B cell (primary cell): ENCODE measurements at regions not wholly inside any gene's neighbourhood (a gene's known extent, or its start where the extent isn't known, plus 50 kb on each side); places are given as distances from the start of the nearest gene placed in this dataset.

Source experiments
- ATAC-seq: fragments of 200-7000 bp; cut with Tn5 transposase; one replicate; pipeline ENCODE4 v1.10.0; 2021; ENCODE audit warnings: low read depth, mild to moderate bottlenecking, moderate number of reproducible peaks, moderate library complexity
- CTCF ChIA-PET: fragments of 350-600 bp; sonication (Branson Sonifier 250); formaldehyde crosslinking; loops from one replicate; lab custom pipeline; 2021; ENCODE audit warnings: antibody characterized with exemption, inconsistent platforms; lab: Charles Lee
- POLR2A ChIA-PET: fragments of 350-600 bp; sonication (Branson Sonifier 250); formaldehyde crosslinking; loops from one replicate; lab custom pipeline; 2021; ENCODE audit warnings: antibody characterized with exemption; lab: Charles Lee
- DNase-seq: peaks from one replicate; pipeline ENCODE4 v3.0.0; 2013
- H2AFZ ChIP-seq: 2 replicates; pipeline ENCODE4 v1.6.1; 2012; ENCODE audit warnings: mild to moderate bottlenecking, low read depth, low read length; ENCODE audit not compliant: insufficient read depth, poor library complexity, severe bottlenecking
- H3K27ac ChIP-seq, 2 donors: 1 replicate in 1 of 2; 2 replicates in 1 of 2; pipeline ENCODE4 v1.5.1; 2012 to 2013; ENCODE audit warnings: low read length in 2 of 2, mild to moderate bottlenecking in 2 of 2, moderate library complexity in 1 of 2
- H3K27me3 ChIP-seq, 4 experiments: fragments of 200-600 bp in 1 of 4; sonication (generic) in 1 of 4; replicated peaks in 1 of 4; 1 replicate in 2 of 4; 2 replicates in 2 of 4; pipeline versions ENCODE4 v1.6.1 to v1.7.0; 2013 to 2016; ENCODE audit warnings: low read length in 3 of 4, mild to moderate bottlenecking in 2 of 4, mixed read lengths in 1 of 4, moderate library complexity in 1 of 4; ENCODE audit not compliant: insufficient read depth in 4 of 4, control insufficient read depth in 3 of 4; ENCODE audit errors: control extremely low read depth in 1 of 4
- H3K36me3 ChIP-seq, 2 experiments: replicated peaks in 1 of 2; 1 replicate in 1 of 2; 2 replicates in 1 of 2; pipeline versions ENCODE4 v1.6.1 to v1.7.1; 2013; ENCODE audit warnings: low read length in 1 of 2; ENCODE audit not compliant: insufficient read depth in 2 of 2, control insufficient read depth in 1 of 2; ENCODE audit errors: control extremely low read depth in 1 of 2, extremely low read depth in 1 of 2
- H3K4me1 ChIP-seq, 2 donors: fragments of 200-600 bp in 1 of 2; sonication (generic) in 1 of 2; 1 replicate in 1 of 2; 2 replicates in 1 of 2; pipeline versions ENCODE4 v1.5.1 to v1.6.1; 2013 to 2017; ENCODE audit warnings: low read length in 2 of 2; ENCODE audit not compliant: control insufficient read depth in 2 of 2, insufficient read depth in 2 of 2
- H3K4me2 ChIP-seq: replicated peaks from 2 replicates; pipeline ENCODE3; 2012; ENCODE audit warnings: mild to moderate bottlenecking, low read depth, low read length; ENCODE audit not compliant: poor library complexity, severe bottlenecking
- H3K4me3 ChIP-seq, 5 experiments: fragments of 200-600 bp in 1 of 5; sonication (generic) in 1 of 5; 1 replicate in 3 of 5; 2 replicates in 2 of 5; pipeline versions ENCODE4 v1.5.1 to v1.7.0; 2011 to 2016; ENCODE audit warnings: low read length in 4 of 5, mild to moderate bottlenecking in 4 of 5, low read depth in 2 of 5, control low read depth in 1 of 5, moderate library complexity in 1 of 5; ENCODE audit not compliant: insufficient read depth in 1 of 5; ENCODE audit errors: control extremely low read depth in 1 of 5, extremely low read depth in 1 of 5
- H3K79me2 ChIP-seq: fragments of 200-600 bp; sonication (generic); one replicate; pipeline ENCODE4 v1.6.0; 2016; ENCODE audit warnings: low read length; ENCODE audit not compliant: control insufficient read depth, insufficient read depth
- H3K9ac ChIP-seq: fragments of 200-600 bp; sonication (generic); 2 replicates; pipeline ENCODE4 v1.6.1; 2017; ENCODE audit warnings: mild to moderate bottlenecking, low read length, moderate library complexity
- H3K9me3 ChIP-seq, 3 donors: one replicate each; pipeline versions ENCODE4 v1.6.1 to v1.7.1; 2013; ENCODE audit warnings: low read length in 2 of 3; ENCODE audit not compliant: control insufficient read depth in 2 of 3, insufficient read depth in 1 of 3; ENCODE audit errors: control extremely low read depth in 1 of 3
- H4K20me1 ChIP-seq: 2 replicates; pipeline ENCODE4 v1.6.0; 2012; ENCODE audit warnings: mild to moderate bottlenecking, low read length; ENCODE audit not compliant: insufficient read depth, control insufficient read depth, poor library complexity, severe bottlenecking
- H3K27ac Mint-ChIP-seq: one replicate; pipeline ENCODE4 v1.8.0; 2021; ENCODE audit warnings: mixed read lengths
- H3K27me3 Mint-ChIP-seq: one replicate; pipeline ENCODE4 v1.8.0; 2021; ENCODE audit warnings: mixed read lengths
- H3K4me1 Mint-ChIP-seq: one replicate; pipeline ENCODE4 v1.8.0; 2021; ENCODE audit warnings: mixed read lengths
- H3K4me3 Mint-ChIP-seq: one replicate; pipeline ENCODE4 v1.8.0; 2021; ENCODE audit warnings: mixed read lengths
- H3K9me3 Mint-ChIP-seq: one replicate; pipeline ENCODE4 v1.8.0; 2022; ENCODE audit warnings: mixed read lengths; ENCODE audit not compliant: insufficient read depth
- EZH2 ChIP-seq: IDR thresholded peaks from 2 replicates; pipeline ENCODE4 v1.6.1; 2012; ENCODE audit warnings: borderline replicate concordance, low read depth, mild to moderate bottlenecking, moderate library complexity, low read length; ENCODE audit not compliant: insufficient read depth, poor library complexity, severe bottlenecking
- WGBS: methylation state at CpG from one replicate; pipeline ENCODE4 v1.1.5; 2013; ENCODE audit warnings: missing lambda C conversion rate; ENCODE audit not compliant: insufficient coverage; 5-methylcytosine and 5-hydroxymethylcytosine counted together
- intact Hi-C: fragments of 100-400 bp; cut with micrococcal nuclease; formaldehyde crosslinking; loops from one replicate; pipeline ENCODE4 v1.10.0; 2022
- TF ChIP-seq, protein P1 (sequence below): fragments of 200-600 bp; IDR thresholded peaks from one replicate; pipeline ENCODE4 v1.8.0; 2022; ENCODE audit warnings: antibody characterized with exemption, mild to moderate bottlenecking

DNA sequence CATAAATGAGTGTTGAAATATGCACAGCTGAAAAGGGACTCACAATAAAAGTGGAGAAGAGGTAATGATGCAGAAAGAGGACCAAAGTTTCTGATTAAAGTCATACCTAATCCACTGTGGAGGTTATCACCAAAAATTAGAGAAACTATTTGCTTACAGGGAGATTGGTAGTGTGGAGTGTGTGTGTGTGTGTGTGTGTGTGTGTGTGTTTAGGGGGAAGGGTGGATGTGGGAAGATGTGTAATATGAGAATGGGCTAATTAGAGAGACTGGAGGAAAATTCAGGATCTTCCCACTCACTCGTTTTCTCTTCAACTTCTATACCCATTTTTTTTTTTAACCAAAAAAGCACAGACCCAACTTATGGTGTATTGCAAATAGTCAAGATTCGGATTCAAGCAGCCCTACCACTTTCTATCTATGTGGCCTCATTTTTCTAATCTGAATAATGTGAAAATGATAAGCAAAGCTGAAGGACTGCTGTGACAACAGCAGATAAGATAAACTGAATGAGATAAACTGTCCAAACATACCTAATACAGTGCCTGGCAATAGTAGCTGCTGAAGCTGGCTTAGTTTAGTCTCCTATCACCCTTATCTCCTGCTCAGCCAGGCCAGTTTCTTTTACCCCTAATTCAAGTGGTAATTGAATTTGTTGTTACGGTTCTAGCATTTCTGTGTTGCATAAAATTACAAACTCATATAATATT, 501.1 kb downstream of the KDM4C start:
- Histone ChIP-seq H3K27ac (no peak overlapping the region), H3K4me2 (no peak overlapping the region), H3K9me3 (no peaks in the 10 kb centered on the region), H3K4me3 (no peak overlapping the region), H3K79me2 (no peaks in the 10 kb centered on the region), H3K27me3 (no peaks in the 10 kb centered on the region), H2AFZ (no peak overlapping the region), H3K36me3 (no peaks in the 10 kb centered on the region), H4K20me1 (no peaks in the 10 kb centered on the region), H3K4me1 (no peaks in the 10 kb centered on the region), H3K9ac (no peak overlapping the region)
- H3K9me3 Mint-ChIP-seq = no peaks in the 10 kb centered on the region
- ChIA-PET CTCF (no interaction called here), POLR2A (no interaction called here)
- no peak for ATAC-seq
- DNase-seq = no peak
- TF ChIP-seq, protein P1, sequence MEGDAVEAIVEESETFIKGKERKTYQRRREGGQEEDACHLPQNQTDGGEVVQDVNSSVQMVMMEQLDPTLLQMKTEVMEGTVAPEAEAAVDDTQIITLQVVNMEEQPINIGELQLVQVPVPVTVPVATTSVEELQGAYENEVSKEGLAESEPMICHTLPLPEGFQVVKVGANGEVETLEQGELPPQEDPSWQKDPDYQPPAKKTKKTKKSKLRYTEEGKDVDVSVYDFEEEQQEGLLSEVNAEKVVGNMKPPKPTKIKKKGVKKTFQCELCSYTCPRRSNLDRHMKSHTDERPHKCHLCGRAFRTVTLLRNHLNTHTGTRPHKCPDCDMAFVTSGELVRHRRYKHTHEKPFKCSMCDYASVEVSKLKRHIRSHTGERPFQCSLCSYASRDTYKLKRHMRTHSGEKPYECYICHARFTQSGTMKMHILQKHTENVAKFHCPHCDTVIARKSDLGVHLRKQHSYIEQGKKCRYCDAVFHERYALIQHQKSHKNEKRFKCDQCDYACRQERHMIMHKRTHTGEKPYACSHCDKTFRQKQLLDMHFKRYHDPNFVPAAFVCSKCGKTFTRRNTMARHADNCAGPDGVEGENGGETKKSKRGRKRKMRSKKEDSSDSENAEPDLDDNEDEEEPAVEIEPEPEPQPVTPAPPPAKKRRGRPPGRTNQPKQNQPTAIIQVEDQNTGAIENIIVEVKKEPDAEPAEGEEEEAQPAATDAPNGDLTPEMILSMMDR = no peak
- no peak for TF ChIP-seq EZH2
- no peak overlapping the region for H3K4me3 Mint-ChIP-seq
- H3K27me3 Mint-ChIP-seq = peaks cover 29% of the 10 kb centered on the region
- no peaks in the 10 kb centered on the region for H3K4me1 Mint-ChIP-seq
- no peak overlapping the region for H3K27ac Mint-ChIP-seq
- intact Hi-C loops = no loop called here
- WGBS = no CpG with 5 or more reads among the region's 3 CpGs

DNA sequence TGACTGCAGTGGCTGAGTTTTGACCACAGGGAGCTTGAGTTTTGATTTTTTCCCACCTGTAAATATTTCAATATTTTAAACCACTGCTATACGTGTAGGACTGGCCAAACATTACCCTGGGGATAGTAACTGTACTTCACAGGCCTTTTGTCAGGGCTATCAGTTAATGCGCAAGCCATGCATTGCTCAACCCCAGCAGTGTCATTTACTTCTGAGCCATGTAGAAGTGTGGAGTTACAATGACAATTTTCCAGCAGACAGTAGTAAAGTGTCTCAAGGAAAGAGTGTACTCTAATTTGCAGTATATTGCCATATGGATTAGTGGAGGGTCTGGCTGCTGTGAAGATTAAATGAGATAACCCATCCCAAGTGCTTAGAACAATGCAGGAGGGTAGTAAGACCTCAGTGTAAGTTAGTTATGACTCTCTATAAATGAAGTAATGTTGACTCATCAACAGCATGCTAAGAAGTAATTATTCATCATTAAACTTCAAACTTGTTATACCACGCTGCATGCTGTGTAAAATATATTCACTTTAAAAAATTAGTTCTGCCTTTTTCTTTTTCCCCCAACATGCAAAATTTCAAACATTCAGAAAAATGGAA, 489.2 kb downstream of the KDM4C start:
- Histone ChIP-seq H3K9ac (no peak overlapping the region), H3K36me3 (no peaks in the 10 kb centered on the region), H4K20me1 (no peaks in the 10 kb centered on the region), H2AFZ (no peak overlapping the region), H3K4me2 (no peak overlapping the region), H3K27me3 (no peaks in the 10 kb centered on the region), H3K4me1 (no peaks in the 10 kb centered on the region), H3K4me3 (no peak overlapping the region), H3K27ac (no peak overlapping the region), H3K79me2 (no peaks in the 10 kb centered on the region), H3K9me3 (no peaks in the 10 kb centered on the region)
- H3K27me3 Mint-ChIP-seq = peaks cover 7% of the 10 kb centered on the region
- TF ChIP-seq EZH2 = no peak
- TF ChIP-seq, protein P1 = no peak
- no peak overlapping the region for H3K4me3 Mint-ChIP-seq
- H3K27ac Mint-ChIP-seq = no peak overlapping the region
- intact Hi-C loops = no loop called here
- ATAC-seq (no peak), DNase-seq (no peak)
- CTCF ChIA-PET = no interaction called here
- H3K4me1 Mint-ChIP-seq = no peaks in the 10 kb centered on the region
- H3K9me3 Mint-ChIP-seq = no peaks in the 10 kb centered on the region
- POLR2A ChIA-PET = no interaction called here
- WGBS = 83% methylated on average over 2 of the region's 3 CpGs
